ENCODE measurements at regions not wholly inside any gene's neighbourhood (a gene's known extent, or its start where the extent isn't known, plus 50 kb on each side); places are given as distances from the start of the nearest gene placed in this dataset.

- Histone ChIP-seq H3K27ac (ENCODE audit: low read depth in 2 of 2, low read length in 2 of 2) (no peak overlapping the region), H3K36me3 (ENCODE audit: control insufficient read depth in 2 of 3, insufficient read depth in 3 of 3, low read length in 3 of 3) (no peaks in the 10 kb centered on the region), H3K9me3 (ENCODE audit: control insufficient read depth in 2 of 3, insufficient read depth in 1 of 3, low read length in 3 of 3) (no peaks in the 10 kb centered on the region), H3K9ac (ENCODE audit: low read length in 3 of 3) (no peak overlapping the region), H3K4me3 (ENCODE audit: low read length in 3 of 3) (no peak overlapping the region), H3K27me3 (ENCODE audit: control insufficient read depth, insufficient read depth, low read length) (no peaks in the 10 kb centered on the region), H3K4me1 (ENCODE audit: control insufficient read depth in 2 of 3, insufficient read depth in 2 of 3, low read depth in 1 of 3, low read length in 3 of 3) (no peaks in the 10 kb centered on the region)
- peak in 1 of 5 donors; percentile 0 for DNase-seq
- FAIRE-seq = no peak
- intact Hi-C loops (cut with DNase I) = no loop called here
- TF ChIP-seq, protein P1, sequence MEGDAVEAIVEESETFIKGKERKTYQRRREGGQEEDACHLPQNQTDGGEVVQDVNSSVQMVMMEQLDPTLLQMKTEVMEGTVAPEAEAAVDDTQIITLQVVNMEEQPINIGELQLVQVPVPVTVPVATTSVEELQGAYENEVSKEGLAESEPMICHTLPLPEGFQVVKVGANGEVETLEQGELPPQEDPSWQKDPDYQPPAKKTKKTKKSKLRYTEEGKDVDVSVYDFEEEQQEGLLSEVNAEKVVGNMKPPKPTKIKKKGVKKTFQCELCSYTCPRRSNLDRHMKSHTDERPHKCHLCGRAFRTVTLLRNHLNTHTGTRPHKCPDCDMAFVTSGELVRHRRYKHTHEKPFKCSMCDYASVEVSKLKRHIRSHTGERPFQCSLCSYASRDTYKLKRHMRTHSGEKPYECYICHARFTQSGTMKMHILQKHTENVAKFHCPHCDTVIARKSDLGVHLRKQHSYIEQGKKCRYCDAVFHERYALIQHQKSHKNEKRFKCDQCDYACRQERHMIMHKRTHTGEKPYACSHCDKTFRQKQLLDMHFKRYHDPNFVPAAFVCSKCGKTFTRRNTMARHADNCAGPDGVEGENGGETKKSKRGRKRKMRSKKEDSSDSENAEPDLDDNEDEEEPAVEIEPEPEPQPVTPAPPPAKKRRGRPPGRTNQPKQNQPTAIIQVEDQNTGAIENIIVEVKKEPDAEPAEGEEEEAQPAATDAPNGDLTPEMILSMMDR (IDR thresholded peaks at IDR 0.05; ENCODE audit: borderline replicate concordance, extremely low read depth, insufficient read depth) = no peak
Observed at GRCh38 chrX:11998944-11999343, 139.3 kb upstream of the FRMPD4 start.

DNA sequence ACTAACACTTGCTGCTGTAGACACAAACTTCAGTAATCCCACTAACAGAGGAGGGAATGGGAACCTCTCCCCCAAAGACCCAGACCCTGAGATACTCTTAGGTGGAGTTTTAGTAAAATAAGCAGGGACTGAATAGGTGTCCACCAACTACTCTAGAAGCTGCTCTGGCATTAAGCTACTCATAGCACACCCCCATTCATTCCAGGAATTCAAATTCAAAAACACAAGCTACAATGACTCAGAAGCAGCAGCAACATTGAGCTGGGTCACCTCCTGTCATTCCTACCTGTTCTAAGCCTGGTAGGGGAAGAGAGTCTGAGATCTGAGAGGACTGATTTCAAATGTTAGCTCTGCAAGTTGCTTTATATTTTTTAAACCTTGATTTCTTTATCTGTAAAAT is 135.4 kb upstream of the FRMPD4 start:
- Histone ChIP-seq H3K4me1 (ENCODE audit: control insufficient read depth in 2 of 3, insufficient read depth in 2 of 3, low read depth in 1 of 3, low read length in 3 of 3) (no peaks in the 10 kb centered on the region), H3K9me3 (ENCODE audit: control insufficient read depth in 2 of 3, insufficient read depth in 1 of 3, low read length in 3 of 3) (no peaks in the 10 kb centered on the region), H3K27ac (ENCODE audit: low read depth in 2 of 2, low read length in 2 of 2) (no peak overlapping the region), H3K4me3 (ENCODE audit: low read length in 3 of 3) (no peak overlapping the region), H3K27me3 (ENCODE audit: control insufficient read depth, insufficient read depth, low read length) (no peaks in the 10 kb centered on the region), H3K9ac (ENCODE audit: low read length in 3 of 3) (no peak overlapping the region), H3K36me3 (ENCODE audit: control insufficient read depth in 2 of 3, insufficient read depth in 3 of 3, low read length in 3 of 3) (no peaks in the 10 kb centered on the region)
- no peak for DNase-seq
- no peak for FAIRE-seq
- intact Hi-C loops (cut with DNase I) = no loop called here
- TF ChIP-seq, protein P1 (IDR thresholded peaks at IDR 0.05; ENCODE audit: borderline replicate concordance, extremely low read depth, insufficient read depth) = no peak

DNA sequence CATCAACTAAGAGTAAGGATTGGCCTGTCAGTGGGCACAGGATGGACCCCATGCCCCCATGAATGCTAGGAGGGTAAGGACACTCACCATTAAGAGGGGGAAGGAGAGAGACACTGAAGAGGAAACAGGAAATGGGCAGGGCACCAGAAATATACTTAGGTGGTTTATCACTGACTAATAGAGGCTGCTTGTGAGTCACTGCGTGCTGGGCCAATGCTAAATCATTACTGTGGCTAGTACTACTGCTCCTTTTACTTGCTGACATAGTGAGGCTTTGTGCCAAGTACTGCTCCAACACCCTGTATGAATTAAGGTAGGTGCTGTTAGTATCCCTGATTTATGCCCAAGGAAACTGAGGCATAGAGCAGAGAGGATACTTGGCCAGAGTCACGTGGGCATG is 130.4 kb upstream of the FRMPD4 start:
- intact Hi-C loops (cut with DNase I) = no loop called here
- no peak for FAIRE-seq
- no peaks in the 10 kb centered on the region for H3K36me3 ChIP-seq (ENCODE audit: control insufficient read depth in 2 of 3, insufficient read depth in 3 of 3, low read length in 3 of 3)

DNA sequence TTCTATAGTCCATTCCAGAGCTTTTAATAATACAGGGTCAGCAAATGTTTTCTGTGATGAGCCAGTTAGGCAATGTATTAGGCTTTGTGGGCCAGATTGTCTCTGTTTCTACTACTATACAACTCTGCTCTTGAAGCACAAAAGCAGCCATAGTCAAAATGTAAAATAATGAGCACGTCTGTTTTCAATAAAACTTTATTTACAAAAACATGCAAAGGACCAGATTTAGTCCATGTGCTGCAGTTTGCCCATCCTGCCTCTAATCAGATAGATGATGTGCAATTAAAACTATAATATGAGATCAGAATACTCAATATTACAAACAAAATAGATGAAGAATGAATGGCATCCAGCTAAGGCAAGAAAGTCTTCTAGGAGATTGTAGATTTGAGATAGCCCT is 127.8 kb upstream of the FRMPD4 start:
- TF ChIP-seq, protein P1 (IDR thresholded peaks at IDR 0.05; ENCODE audit: borderline replicate concordance, extremely low read depth, insufficient read depth) = no peak
- Histone ChIP-seq H3K4me1 (ENCODE audit: control insufficient read depth in 2 of 3, insufficient read depth in 2 of 3, low read depth in 1 of 3, low read length in 3 of 3) (no peaks in the 10 kb centered on the region), H3K9ac (ENCODE audit: low read length in 3 of 3) (no peak overlapping the region), H3K4me3 (ENCODE audit: low read length in 3 of 3) (no peak overlapping the region), H3K9me3 (ENCODE audit: control insufficient read depth in 2 of 3, insufficient read depth in 1 of 3, low read length in 3 of 3) (no peaks in the 10 kb centered on the region), H3K27ac (ENCODE audit: low read depth in 2 of 2, low read length in 2 of 2) (no peak overlapping the region), H3K36me3 (ENCODE audit: control insufficient read depth in 2 of 3, insufficient read depth in 3 of 3, low read length in 3 of 3) (no peaks in the 10 kb centered on the region), H3K27me3 (ENCODE audit: control insufficient read depth, insufficient read depth, low read length) (no peaks in the 10 kb centered on the region)
- DNase-seq = no peak
- no peak for FAIRE-seq
- intact Hi-C loops (cut with DNase I) = no loop called here

More for the DNA sequence above, 130.4 kb upstream of the FRMPD4 start:
- DNase-seq = no peak
- H3K9me3 ChIP-seq (ENCODE audit: control insufficient read depth in 2 of 3, insufficient read depth in 1 of 3, low read length in 3 of 3) = no peaks in the 10 kb centered on the region
- no peak overlapping the region for H3K9ac ChIP-seq (ENCODE audit: low read length in 3 of 3)
- H3K4me1 ChIP-seq (ENCODE audit: control insufficient read depth in 2 of 3, insufficient read depth in 2 of 3, low read depth in 1 of 3, low read length in 3 of 3) = no peaks in the 10 kb centered on the region
- H3K27ac ChIP-seq (ENCODE audit: low read depth in 2 of 2, low read length in 2 of 2) = no peak overlapping the region
- no peaks in the 10 kb centered on the region for H3K27me3 ChIP-seq (ENCODE audit: control insufficient read depth, insufficient read depth, low read length)
- TF ChIP-seq, protein P1 (IDR thresholded peaks at IDR 0.05; ENCODE audit: borderline replicate concordance, extremely low read depth, insufficient read depth) = no peak
- H3K4me3 ChIP-seq (ENCODE audit: low read length in 3 of 3) = no peak overlapping the region
